ENCODE measurements at regions not wholly inside any gene's neighbourhood (a gene's known extent, or its start where the extent isn't known, plus 50 kb on each side); places are given as distances from the start of the nearest gene placed in this dataset.

DNA sequence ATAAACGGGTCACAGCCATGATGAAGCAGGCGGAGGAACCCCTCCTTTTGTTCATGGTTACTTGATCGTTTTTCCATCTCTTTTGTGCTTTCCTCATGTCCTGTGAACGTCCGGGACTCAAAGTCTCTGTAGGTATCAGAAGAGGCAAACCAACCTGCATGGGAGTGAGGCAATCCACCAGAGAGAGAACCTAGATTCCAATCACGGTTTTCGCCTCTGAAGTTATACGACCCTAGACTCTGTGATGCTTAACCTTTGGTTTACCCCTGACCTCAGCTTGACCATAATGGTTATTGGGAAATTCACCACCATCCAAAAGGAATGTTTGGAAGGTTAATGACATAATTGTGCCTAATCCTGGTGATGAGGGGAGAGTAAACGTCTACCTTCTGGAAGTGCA, 186.8 kb upstream of the PRICKLE1 start:
- no peak for DNase-seq (ENCODE audit: low read depth)
- no peak overlapping the region for H3K4me3 ChIP-seq (ENCODE audit: low read depth, low read length)
- TF ChIP-seq, protein P1, sequence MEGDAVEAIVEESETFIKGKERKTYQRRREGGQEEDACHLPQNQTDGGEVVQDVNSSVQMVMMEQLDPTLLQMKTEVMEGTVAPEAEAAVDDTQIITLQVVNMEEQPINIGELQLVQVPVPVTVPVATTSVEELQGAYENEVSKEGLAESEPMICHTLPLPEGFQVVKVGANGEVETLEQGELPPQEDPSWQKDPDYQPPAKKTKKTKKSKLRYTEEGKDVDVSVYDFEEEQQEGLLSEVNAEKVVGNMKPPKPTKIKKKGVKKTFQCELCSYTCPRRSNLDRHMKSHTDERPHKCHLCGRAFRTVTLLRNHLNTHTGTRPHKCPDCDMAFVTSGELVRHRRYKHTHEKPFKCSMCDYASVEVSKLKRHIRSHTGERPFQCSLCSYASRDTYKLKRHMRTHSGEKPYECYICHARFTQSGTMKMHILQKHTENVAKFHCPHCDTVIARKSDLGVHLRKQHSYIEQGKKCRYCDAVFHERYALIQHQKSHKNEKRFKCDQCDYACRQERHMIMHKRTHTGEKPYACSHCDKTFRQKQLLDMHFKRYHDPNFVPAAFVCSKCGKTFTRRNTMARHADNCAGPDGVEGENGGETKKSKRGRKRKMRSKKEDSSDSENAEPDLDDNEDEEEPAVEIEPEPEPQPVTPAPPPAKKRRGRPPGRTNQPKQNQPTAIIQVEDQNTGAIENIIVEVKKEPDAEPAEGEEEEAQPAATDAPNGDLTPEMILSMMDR (IDR thresholded peaks at IDR 0.05; ENCODE audit: insufficient read depth, low read length): no peak

DNA sequence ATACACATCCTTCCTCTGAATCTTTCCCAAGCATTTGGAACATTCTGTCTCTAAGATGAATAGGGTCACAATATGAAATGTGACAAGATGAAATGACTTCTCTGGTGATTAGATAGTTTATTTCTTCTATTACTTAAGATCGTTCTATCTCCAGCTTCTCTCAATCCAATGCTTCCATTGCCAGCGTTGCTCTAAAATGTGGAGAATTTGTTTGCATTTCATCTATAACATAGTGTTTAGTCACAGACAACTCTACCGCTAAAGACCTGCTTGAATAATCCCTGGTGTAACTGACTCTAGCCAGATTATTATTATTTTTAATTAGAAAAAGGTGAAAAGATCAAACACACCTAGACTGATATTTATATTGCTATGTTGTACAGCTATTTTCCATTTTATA, 184.7 kb upstream of the PRICKLE1 start:
- DNase-seq (ENCODE audit: low read depth): no peak
- no peak overlapping the region for H3K4me3 ChIP-seq (ENCODE audit: low read depth, low read length)
- TF ChIP-seq, protein P1 (IDR thresholded peaks at IDR 0.05; ENCODE audit: insufficient read depth, low read length): no peak

DNA sequence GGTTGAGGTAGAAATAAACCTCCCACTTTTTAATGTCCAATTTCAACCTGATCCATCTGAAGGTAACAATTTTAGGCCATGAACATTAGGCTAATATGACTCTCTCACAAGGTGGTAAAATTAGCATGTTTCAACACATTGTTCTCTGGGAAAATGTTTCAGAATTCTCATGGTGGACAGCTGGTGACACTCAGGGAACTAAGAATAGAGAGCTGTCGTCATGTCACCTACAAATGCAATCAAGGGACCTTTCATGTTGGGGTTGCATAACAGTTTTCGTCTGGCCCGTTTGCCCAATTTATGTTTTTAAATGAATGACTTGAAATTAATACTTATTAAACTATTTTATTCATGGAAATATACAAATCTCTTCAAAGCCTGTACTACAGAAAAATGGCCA, 180.7 kb upstream of the PRICKLE1 start:
- no peak for DNase-seq (ENCODE audit: low read depth)
- no peak overlapping the region for H3K4me3 ChIP-seq (ENCODE audit: low read depth, low read length)
- TF ChIP-seq, protein P1 (IDR thresholded peaks at IDR 0.05; ENCODE audit: insufficient read depth, low read length): no peak

DNA sequence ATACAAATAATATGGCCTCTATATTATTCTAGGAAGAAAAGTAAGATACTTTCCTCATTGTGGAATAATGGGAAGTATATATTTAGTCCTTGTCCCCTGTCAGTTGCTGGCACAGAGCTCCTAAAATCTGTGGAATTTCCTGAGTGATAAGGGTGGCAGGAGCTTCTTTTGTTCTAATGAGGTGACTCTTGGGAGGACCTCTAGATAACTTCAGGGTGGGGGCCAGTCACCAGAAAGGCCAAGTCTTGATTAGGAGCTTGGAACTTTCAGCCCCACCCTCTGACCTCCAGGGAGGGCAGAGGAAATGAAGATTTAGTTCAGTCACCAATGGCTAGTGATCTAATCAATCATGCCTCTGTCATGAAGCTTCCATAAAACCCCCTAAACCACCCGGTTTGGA, 179.9 kb upstream of the PRICKLE1 start:
- no peak overlapping the region for H3K4me3 ChIP-seq (ENCODE audit: low read depth, low read length)
- TF ChIP-seq, protein P1 (IDR thresholded peaks at IDR 0.05; ENCODE audit: insufficient read depth, low read length): no peak
- no peak for DNase-seq (ENCODE audit: low read depth)

DNA sequence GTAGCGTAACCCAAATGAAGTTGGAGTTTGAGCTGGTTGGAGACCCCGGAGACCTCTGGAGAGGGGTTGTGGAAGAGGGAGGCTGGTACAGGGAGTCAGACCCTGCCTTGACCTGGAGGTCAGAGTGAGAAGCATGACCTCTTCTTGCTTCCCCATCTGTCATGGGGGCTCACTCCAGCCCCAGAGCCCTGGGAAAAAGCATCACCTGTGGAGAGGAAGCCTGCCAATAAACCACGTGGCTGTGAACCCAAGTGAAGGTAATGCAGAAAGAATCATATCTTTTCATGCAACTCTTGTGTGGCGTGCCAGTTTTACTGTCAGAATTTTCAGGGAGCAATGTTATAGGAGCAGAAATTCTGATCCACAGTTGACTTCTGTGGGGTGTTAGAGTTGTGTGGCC, 178.5 kb upstream of the PRICKLE1 start:
- no peak overlapping the region for H3K4me3 ChIP-seq (ENCODE audit: low read depth, low read length)
- TF ChIP-seq, protein P1 (IDR thresholded peaks at IDR 0.05; ENCODE audit: insufficient read depth, low read length): no peak
- no peak for DNase-seq (ENCODE audit: low read depth)

DNA sequence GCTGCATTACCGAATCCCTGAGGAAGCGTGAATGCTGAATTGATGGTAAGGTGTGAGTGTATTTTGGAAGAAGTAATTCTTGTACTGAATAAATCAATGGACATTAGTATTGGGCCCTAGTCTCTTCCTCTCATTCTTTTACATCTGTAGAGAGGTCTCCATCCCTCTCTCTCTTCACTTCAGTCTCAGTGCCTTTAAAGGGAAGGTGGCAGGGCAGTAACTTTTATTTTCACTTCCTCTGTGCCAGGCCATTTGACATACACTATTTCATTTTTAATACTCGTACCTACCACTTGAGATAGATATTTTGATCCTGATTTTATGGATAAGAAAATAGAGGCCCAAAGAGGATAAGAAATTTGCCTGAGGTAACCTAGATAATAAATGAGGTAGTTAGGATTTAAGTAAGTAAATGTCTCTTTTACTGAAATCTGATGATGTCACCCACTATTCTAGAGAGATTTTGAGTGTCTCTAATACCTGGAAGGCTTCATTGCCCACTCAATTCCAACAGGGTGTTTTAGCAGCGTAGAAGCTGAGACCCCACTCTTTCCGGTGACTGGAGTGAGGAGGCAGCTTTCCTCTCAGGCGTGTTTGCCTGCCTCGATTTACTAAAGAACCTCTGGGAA, 177.9 kb upstream of the PRICKLE1 start:
- no peak overlapping the region for H3K4me3 ChIP-seq (ENCODE audit: low read depth, low read length)
- DNase-seq (ENCODE audit: low read depth): no peak
- TF ChIP-seq, protein P1 (IDR thresholded peaks at IDR 0.05; ENCODE audit: insufficient read depth, low read length): no peak

DNA sequence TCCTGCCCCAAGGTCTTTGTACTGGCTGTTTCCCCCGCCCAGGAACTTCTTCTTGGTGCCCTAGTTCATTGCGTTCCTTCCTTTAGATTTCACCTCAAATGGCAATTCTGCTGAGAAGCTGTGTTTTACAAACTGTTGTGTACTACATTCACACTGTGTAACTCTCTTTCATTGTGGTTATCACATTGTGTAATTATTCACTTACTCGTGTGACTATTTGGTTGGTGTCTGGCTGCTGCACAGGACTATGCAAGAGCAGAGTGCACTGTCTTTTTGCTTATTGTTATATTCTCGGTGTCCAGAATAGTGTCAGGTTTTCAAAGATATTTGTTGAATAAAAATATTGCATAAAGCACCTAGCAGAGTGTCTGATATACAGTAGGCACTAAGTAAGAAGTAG, 177.2 kb upstream of the PRICKLE1 start:
- no peak for DNase-seq (ENCODE audit: low read depth)
- no peak overlapping the region for H3K4me3 ChIP-seq (ENCODE audit: low read depth, low read length)
- TF ChIP-seq, protein P1 (IDR thresholded peaks at IDR 0.05; ENCODE audit: insufficient read depth, low read length): no peak
